GM12874 (cell line): ENCODE measurements at regions not wholly inside any gene's neighbourhood (a gene's known extent, or its start where the extent isn't known, plus 50 kb on each side); places are given as distances from the start of the nearest gene placed in this dataset.

ENCODE experiments used
- TF ChIP-seq, protein P1 (sequence below): IDR thresholded peaks from 2 replicates; pipeline ENCODE4 v1.5.1; 2011; ENCODE audit warnings: low read depth, mild to moderate bottlenecking, control low read depth, low read length, moderate library complexity; ENCODE audit not compliant: insufficient read depth

DNA sequence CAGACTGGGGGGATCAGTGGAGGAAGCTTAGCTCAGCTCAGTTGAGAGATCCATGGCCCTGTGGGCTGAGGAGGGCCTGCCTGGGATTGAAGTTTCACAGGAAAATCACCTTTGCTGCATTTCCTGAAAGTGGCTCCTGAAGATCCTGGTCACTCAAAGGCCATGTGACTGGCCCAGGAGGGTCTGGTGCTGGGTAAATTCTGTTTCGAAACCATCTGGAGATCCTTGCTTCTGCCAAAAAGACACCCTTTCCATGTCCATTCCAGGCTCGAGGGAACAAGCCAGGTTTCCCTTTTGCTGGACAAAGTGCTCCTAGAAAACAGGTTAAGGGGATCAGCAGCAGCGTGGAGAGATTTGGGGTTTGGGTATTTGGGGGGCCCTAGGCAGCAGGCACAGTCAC is 293.3 kb downstream of the ZNF536 start:
- TF ChIP-seq, protein P1, sequence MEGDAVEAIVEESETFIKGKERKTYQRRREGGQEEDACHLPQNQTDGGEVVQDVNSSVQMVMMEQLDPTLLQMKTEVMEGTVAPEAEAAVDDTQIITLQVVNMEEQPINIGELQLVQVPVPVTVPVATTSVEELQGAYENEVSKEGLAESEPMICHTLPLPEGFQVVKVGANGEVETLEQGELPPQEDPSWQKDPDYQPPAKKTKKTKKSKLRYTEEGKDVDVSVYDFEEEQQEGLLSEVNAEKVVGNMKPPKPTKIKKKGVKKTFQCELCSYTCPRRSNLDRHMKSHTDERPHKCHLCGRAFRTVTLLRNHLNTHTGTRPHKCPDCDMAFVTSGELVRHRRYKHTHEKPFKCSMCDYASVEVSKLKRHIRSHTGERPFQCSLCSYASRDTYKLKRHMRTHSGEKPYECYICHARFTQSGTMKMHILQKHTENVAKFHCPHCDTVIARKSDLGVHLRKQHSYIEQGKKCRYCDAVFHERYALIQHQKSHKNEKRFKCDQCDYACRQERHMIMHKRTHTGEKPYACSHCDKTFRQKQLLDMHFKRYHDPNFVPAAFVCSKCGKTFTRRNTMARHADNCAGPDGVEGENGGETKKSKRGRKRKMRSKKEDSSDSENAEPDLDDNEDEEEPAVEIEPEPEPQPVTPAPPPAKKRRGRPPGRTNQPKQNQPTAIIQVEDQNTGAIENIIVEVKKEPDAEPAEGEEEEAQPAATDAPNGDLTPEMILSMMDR: no peak

DNA sequence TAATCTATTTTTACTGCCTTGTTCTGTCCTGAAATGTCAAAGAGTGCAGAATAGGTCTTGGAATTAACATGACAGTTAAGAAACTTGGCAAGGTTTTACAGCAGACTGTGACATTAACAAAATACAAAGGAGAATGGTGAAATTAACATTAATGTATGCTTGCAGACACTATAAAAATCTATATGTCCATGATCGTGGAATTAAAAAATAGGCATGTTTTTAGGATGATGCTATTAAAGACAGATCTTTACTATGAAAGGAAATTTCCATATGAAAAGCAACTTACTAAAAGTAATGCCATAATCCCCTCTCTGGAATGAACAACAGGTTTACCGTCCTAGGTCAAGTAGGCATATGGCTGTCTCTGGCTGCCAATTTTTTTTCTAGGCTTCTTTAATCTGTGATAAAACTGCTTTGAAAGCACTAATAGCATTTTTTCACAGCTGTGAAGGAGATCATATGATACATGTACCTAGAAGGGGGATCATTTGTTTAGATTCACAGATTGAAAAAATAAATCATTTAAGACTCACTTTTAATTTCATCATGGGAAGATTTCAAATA is 291.5 kb downstream of the ZNF536 start:
- TF ChIP-seq, protein P1: no peak

DNA sequence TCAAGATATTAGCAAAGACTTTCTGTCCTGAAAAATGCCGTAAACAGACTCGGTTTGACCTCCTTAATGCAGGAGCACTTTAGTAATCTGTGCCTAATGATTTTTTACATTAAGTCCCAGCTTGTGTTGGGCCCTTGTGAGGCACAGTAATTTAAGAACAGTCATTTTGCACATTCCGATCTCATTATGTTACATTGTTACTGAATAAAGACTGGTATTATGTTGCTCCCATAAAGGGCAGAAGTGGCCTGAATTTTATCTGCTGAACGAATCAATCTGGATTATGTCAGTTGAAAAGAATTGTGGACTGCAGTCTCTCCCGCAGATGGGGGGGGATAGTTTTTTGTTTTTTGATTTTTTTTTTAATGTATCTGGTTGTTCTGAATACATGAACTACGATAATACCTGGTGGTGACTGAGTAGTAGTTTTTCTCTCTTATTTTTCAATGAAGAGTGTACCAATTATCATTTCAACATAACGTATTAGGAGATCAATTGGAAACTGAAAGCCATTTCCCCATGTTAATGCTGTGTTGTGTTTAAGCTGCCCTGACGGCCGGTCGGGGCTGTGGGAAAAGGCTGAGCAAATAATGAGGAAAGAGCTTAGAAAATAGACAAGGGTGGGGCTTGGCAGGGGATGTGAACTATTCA is 290.2 kb downstream of the ZNF536 start:
- TF ChIP-seq, protein P1: no peak

DNA sequence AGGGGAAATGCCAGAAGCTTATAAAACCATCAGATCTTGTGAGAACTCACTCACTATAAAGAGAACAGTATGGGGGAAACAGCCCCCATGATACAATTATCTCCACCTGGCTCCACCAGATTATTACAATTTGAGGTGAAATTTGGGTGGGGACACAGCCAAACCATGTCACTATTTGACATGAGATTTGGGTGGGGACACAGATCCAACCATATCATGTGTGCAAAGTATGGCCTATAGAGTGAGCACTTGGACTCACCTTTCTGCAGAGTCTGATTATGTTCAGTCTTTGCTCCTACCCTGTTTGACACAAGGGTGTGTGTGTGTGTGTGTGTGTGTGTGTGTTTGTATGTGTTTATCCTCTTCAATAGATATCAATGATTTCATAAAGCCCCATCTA is 287.5 kb downstream of the ZNF536 start:
- TF ChIP-seq, protein P1: no peak

DNA sequence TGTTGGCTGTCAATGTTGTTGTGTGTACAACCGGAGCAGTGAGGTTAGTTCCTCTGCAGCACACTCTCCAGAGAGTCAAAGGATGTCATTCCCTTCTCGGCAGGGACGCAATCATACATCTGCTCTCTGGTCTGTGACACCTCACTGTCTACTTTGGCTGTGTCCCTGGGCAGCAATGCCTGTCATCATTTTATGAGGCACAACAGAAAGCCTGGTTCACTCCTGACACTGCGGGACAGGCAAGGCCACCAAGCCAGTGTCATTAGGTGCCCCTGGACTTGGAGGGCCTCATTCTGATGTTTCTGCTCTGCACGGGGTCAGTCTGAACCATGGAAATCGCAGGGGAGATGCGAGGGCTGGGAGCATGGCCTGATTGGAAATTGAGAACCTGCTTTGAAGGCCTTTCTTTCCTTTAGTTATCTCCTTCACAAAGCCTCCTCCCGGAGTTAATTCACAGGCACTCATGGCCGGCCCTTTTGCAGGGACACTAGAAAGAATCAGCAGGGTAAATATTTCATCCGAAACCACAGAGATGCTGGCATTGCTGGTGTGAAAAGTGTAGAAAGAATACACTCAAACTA is 284.4 kb downstream of the ZNF536 start:
- TF ChIP-seq, protein P1: no peak

DNA sequence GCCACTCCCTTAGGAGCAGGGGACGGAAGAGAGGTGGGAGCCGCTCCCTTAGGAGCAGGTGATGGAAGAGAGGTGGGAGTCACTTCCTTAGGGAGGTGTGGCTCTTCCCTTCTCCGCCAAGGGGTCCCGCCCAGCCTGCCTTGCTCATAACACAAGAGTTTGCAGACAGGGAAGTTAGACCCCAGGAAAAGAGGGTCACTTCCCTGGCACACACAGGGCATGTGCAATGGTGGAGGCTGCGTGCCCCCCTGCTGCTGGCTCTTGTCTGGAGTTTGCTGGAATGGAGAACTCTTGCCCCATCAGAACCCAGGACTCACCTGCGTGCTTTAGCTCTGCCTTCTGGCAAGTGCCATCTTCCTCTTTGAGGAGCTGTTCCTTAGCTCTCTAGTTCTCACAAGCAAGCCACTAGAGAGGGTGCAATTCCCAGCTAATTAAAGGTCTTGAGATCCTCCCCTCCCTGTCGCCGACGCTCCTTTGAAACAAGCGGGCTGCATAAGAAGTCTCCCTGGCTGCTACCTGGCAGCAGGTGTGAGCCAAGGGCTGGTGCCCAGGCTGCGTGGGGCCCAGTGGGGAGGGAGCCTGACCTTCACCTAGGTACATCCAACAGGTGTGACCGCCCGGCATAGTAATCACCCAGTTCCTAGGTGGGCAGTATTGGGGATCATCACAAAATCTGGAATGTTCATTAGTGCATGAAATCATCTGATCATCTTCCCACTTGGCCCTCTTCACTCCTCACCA is 281.6 kb downstream of the ZNF536 start:
- TF ChIP-seq, protein P1: no peak

DNA sequence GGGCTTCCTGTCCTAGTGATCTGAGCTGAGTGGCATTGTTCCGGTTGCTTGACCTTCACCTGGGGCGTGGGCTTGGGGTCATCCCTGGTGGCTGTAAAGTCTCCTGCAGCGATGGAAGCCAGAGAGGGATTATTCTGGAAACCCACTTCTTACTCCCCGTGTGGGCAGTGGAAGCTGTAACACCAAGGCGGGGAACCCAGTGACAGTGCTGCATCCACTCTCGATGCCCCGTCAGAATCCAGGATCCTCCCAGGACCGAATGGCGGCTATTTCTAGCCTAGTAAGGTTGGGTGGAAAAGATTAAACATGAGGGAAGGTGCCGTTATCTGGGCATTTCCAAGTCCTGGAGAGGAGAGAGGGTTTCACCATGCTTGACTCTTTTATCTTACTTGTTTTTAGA is 280.6 kb downstream of the ZNF536 start:
- TF ChIP-seq, protein P1: no peak
